NCI-H2029 (cell line): ENCODE measurements at regions not wholly inside any gene's neighbourhood (a gene's known extent, or its start where the extent isn't known, plus 50 kb on each side); places are given as distances from the start of the nearest gene placed in this dataset.

Experiments
- DNase-seq: peaks from one replicate; lab custom pipeline; 2025; lab: John Stamatoyannopoulos, UW

DNA sequence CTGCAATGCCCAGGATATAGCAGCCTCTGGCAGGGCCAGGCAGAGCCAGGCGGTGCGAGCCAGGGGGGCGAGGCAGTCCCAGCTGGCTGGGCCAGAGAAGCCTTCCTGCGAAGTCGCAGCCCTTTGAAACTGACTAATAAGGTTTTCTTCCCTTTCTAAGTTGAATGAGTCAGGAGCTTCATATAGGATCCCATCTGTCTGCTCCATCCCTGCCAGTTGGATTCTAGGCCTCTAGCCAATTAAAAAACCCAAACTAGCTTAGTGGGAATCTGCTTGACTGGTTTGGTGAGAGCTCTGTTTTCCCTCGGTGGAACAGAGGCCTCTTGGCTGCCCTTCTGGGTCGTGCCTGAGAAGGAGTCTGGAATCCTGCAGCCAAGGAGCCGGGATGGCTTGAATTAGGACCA is 70.1 kb upstream of the RAPGEF1 start:
- DNase-seq, result no peak

DNA sequence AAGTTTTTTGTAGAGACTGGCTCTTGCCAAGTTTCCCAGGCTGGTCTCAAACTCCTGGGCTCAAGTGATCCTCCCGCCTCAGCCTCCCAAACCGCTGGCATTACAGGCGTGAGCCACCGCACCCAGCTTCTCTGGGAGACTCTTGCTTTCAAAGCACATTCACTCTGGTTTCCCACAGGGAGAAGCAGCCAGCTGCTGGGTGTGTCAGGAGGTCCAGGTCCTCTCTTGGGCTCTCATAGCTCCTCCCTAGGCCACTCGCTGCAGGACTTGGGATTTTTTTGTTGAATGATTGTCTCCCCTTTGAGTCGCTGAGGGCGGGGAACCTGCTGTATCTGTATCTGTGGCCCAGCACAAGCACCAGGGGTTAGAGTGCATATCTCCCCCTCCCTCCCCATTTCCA is 68.4 kb upstream of the RAPGEF1 start:
- no peak for DNase-seq

DNA sequence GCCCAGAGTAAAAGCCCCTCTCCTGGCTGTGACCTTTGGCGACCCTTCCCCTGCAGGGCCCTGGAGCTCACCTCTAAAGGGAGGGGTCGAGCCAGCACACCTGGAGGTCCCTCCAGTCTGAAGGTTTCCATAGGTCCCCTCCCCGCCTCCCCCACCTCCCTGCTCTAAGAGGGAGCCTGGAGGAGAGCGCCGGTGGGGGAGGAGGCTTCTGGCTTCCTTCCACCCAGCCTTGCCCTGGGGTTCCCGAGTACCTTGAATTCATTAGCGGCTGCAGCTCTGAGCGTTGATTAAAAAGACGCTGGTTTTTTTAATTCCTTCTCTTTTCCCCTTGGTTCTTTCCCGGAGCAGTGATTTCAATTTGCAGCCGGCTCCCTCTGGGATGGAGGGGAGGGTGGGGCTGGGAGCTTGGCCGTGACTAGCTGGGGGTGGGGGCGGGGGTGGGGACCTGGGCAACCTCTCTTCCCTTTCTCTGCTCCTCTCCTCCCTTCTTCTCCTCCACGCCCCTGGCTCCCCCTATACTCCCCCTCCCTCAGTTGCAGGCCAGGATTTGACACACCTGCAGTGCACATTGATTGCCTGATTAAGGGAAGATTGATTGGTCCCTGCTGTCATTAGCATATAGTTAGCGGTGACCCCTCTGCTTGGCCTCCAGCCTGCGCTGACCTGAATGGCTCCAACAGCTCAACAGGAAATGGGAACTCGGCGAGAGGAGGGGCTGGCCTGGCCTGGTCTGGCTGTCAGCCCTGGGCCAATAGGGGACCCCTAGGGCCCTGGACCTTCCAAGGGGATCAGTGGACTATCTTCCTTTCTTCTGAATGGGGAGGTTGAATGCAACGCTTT is 67.5 kb upstream of the RAPGEF1 start:
- DNase-seq, result no peak

DNA sequence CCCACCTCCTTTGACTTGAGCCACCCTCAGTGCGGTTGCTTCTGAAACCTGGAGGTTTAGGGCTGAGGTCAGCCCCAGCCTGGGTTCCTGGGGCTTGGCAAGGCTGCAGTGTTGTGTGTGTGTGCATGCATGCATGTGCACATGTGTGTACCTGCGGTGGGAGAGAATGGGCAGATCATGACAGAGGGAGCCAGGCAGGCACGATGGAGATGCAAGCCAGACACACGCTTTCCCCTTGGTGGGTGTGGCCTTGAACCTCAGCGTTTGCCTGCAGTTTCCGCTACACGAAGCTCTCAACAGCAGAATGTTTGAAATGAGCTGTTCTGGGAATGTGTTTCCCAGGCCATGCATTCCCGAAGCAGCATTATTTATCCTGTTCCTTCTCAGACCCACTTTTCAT is 65.9 kb upstream of the RAPGEF1 start:
- DNase-seq, result no peak

- peak; percentile 86 for DNase-seq
These were observed 65.0 kb upstream of the RAPGEF1 start for GRCh38 chr9:131804826-131805225.

- no peak for DNase-seq
These were observed 64.0 kb upstream of the RAPGEF1 start for GRCh38 chr9:131803758-131804411.

- no peak for DNase-seq
These were observed 61.9 kb upstream of the RAPGEF1 start for GRCh38 chr9:131801810-131802209.

DNA sequence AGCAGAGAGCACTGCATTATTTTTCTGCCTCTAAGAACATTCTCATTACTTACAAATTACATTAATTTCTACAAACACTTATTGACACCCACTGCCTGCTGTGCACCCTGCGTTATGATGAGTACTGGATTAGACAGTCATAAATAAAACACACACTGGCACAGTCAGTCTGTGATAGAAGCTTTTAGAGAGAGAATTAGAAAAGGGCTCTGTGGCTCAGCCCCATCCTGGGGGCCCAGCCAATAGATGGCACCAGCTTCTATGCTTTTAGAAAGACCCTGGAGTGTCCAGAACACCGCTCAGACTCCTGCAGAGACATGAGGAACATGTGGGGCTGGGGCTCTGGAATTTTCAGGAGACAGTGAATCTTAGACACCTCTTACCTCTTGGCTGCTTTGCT is 61.0 kb upstream of the RAPGEF1 start:
- no peak for DNase-seq

DNA sequence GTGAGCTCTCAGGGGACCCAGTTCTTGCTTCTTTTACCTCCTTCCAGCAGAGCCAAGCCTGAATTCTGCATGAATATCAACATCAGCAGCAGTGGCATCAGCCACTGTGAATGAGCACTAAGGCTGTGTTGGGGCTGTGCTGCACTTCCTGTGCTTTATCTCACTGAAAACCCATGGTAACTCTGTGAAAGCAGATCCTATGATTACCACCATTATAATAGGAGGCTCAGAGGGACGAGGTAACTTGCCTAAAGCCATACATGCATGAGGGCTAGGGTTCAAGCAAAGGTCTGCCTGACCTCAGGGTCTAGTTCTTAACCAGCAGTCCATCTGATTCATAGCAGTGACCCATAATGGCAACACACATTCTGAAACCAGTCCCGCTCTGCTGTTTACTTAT is 60.5 kb upstream of the RAPGEF1 start:
- no peak for DNase-seq

- DNase-seq, result no peak
These were observed 59.4 kb upstream of the RAPGEF1 start for GRCh38 chr9:131799177-131799823.

GRCh38 chr9:131798246-131798645 is 58.4 kb upstream of the RAPGEF1 start:
- no peak for DNase-seq

DNA sequence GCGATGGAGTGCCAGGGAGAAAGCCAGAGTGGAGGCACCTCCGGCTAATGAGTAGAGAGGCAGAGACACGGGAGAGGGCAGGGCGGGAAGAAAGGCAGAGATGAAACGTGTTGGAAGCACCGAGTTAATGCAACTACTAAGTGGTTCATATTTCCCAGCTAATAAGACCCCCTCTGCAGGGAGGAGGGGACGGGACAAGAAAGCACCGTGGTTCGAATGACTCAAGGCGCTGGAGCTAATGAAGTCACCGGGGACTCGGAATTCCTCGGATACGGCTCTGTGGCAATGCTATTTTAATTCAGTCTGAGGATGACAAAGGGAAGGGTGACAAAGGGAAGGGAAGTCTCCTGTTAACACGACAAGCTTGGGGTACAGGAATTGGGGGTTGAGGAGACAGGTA is 54.5 kb upstream of the RAPGEF1 start:
- no peak for DNase-seq

DNA sequence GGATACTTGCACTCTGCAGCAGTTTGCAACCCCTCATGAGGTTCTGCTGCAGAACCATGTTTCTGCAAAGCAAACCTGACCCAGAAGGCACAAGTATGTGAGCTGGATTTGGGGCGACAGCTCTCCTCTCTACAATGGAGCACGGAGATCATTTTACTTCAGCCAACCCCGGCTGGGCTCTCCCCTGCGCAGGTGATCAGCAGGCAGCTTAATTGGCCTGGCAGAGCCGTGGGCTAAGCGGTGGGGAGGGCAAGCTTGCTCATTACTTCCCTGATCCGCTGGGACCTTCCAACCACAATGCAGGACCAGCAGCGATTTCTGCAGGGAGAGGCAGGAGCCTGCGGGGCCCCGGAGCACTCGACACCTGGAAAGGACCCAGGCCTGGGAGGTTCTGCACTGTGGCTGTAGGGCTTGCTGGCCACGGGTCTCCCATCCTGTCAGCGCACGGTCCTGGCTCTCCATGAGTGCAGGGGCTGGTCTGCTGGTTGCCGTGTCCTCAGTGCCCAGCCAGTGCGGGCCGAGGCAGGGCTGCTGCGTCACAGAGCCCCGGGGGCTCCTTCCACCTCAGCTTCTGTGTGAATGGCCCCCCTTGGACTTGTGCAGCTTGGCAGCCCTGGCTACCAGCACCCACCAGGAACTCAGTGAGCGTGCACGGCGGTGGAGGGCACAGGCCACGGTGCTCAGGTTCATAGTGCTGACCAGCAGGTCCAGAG is 51.8 kb upstream of the RAPGEF1 start:
- DNase-seq, result no peak
